ENCODE measurements at regions not wholly inside any gene's neighbourhood (a gene's known extent, or its start where the extent isn't known, plus 50 kb on each side); places are given as distances from the start of the nearest gene placed in this dataset.
"Not testable (repeated sequence)": the region's sequence is repeated elsewhere in the genome, so short reads cannot be mapped to it uniquely, and the experiment has no call there.

DNA sequence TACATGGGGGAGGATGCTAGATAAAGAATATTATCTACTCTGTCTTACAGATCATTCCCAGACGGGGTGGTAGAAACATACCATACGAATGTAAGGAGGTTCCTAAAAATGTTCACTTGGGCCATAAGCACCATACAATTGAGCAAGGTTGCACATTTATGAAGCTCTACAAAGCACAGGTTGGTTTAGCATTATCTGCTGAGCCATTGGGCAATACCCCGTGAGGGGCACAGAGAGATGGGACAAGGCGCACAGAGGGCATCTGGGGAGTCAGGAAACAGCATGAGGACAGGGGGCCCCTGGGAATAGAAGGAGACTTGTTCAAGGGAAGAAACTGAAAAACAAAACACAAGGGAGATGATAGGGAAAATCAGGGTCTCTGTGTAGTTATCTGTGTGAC, 305.3 kb downstream of the TRIML1 start:
- Histone ChIP-seq H3K4ac (ENCODE audit: low read length) (no peak overlapping the region), H2AK5ac (ENCODE audit: low read depth, low read length) (no peak overlapping the region), H3K79me1 (ENCODE audit: low read depth, low read length) (no peaks in the 10 kb centered on the region), H4K91ac (ENCODE audit: low read depth, low read length, poor library complexity) (no peak overlapping the region), H3K18ac (ENCODE audit: low read length) (no peak overlapping the region), H2BK12ac (ENCODE audit: low read length) (no peak overlapping the region), H4K8ac (ENCODE audit: low read depth, low read length) (no peak overlapping the region), H3K36me3 (replicated peaks in 1 of 2; ENCODE audit: control insufficient read depth in 2 of 2, insufficient read depth in 2 of 2, low read length in 2 of 2) (no peaks in the 10 kb centered on the region), H2BK15ac (ENCODE audit: low read length) (no peak overlapping the region), H3K4me2 (ENCODE audit: insufficient read depth, low read length, poor library complexity, severe bottlenecking) (no peak overlapping the region), H3K27me3 (ENCODE audit: control insufficient read depth in 3 of 3, insufficient read depth in 3 of 3, low read depth in 1 of 3, low read length in 3 of 3) (no peaks in the 10 kb centered on the region), H3K4me3 (ENCODE audit: low read length in 2 of 2) (no peak overlapping the region), H3K4me1 (ENCODE audit: control insufficient read depth in 2 of 2, insufficient read depth in 1 of 2, low read depth in 1 of 2, low read length in 2 of 2) (no peaks in the 10 kb centered on the region), H3K9ac (ENCODE audit: low read depth, low read length, poor library complexity) (no peak overlapping the region), H2BK120ac (ENCODE audit: low read depth, low read length) (no peak overlapping the region), H2BK5ac (ENCODE audit: low read length) (no peak overlapping the region), H3K23ac (ENCODE audit: low read depth, low read length, poor library complexity) (no peak overlapping the region), H3K14ac (ENCODE audit: low read length) (no peak overlapping the region), H3K9me3 (replicated peaks in 1 of 2; ENCODE audit: control insufficient read depth in 2 of 2, insufficient read depth in 1 of 2, low read depth in 1 of 2, low read length in 2 of 2) (no peaks in the 10 kb centered on the region), H3K27ac (replicated peaks; ENCODE audit: low read length) (no peak overlapping the region), H2AFZ (ENCODE audit: low read length) (no peak overlapping the region)
- no peak for DNase-seq (ENCODE audit: low spot score)
- no CpG with 5 or more reads among the region's 4 CpGs for WGBS, 2 donors (ENCODE audit: extremely low coverage in 2 of 2, insufficient read length in 2 of 2, insufficient replicate concordance in 1 of 2)

DNA sequence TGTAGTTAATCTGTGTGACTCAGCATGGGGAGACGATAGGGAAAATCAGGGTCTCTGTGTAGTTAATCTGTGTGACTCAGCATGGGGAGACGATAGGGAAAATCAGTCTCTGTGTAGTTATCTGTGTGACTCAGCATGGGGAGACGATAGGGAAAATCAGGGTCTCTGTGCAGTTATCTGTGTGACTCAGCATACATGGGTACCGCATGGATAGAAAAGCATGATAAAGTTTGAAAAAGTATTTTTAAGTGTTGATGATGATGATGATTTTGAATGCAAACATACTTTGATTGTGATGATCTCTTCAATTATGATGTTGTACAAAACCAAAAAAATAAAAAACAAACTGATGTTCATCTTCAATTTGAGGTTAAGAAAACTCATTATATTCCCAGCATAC, 309.8 kb downstream of the TRIML1 start:
- H3K27me3 ChIP-seq (ENCODE audit: control insufficient read depth in 3 of 3, insufficient read depth in 3 of 3, low read depth in 1 of 3, low read length in 3 of 3); H3K9ac ChIP-seq (ENCODE audit: low read depth, low read length, poor library complexity); H2BK15ac ChIP-seq (ENCODE audit: low read length); H2AK5ac ChIP-seq (ENCODE audit: low read depth, low read length); H3K4me1 ChIP-seq (ENCODE audit: control insufficient read depth in 2 of 2, insufficient read depth in 1 of 2, low read depth in 1 of 2, low read length in 2 of 2); H3K14ac ChIP-seq (ENCODE audit: low read length); H2BK12ac ChIP-seq (ENCODE audit: low read length); H4K8ac ChIP-seq (ENCODE audit: low read depth, low read length); DNase-seq (ENCODE audit: low spot score); H3K36me3 ChIP-seq (replicated peaks in 1 of 2; ENCODE audit: control insufficient read depth in 2 of 2, insufficient read depth in 2 of 2, low read length in 2 of 2); H3K4me2 ChIP-seq (ENCODE audit: insufficient read depth, low read length, poor library complexity, severe bottlenecking); H4K91ac ChIP-seq (ENCODE audit: low read depth, low read length, poor library complexity); H3K9me3 ChIP-seq (replicated peaks in 1 of 2; ENCODE audit: control insufficient read depth in 2 of 2, insufficient read depth in 1 of 2, low read depth in 1 of 2, low read length in 2 of 2); H3K79me1 ChIP-seq (ENCODE audit: low read depth, low read length); H2AFZ ChIP-seq (ENCODE audit: low read length); H2BK5ac ChIP-seq (ENCODE audit: low read length); H3K4me3 ChIP-seq (ENCODE audit: low read length in 2 of 2); H3K23ac ChIP-seq (ENCODE audit: low read depth, low read length, poor library complexity); H3K27ac ChIP-seq (replicated peaks; ENCODE audit: low read length); H3K18ac ChIP-seq (ENCODE audit: low read length); H2BK120ac ChIP-seq (ENCODE audit: low read depth, low read length); H3K4ac ChIP-seq (ENCODE audit: low read length): not testable (repeated sequence)
- no CpG with 5 or more reads among the region's 4 CpGs for WGBS, 2 donors (ENCODE audit: extremely low coverage in 2 of 2, insufficient read length in 2 of 2, insufficient replicate concordance in 1 of 2)

DNA sequence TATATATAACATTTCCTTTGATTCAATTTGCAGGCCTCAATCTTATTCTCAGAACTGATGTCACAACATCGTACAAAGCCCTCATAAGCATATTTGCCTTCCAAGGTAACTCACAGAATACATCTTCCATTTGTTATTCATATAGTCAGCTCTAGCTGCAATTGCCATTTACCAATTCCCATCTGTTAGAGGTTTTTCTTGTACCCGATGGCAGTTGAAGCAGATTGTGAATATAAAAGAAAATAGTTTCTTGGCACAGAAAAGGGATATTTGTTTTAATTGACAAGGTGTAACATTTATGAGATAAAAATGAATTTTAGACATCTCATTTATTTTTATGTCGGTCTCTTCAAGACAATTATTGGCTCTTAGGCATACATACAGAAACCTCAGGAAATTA, 311.3 kb downstream of the TRIML1 start:
- no peak overlapping the region for H3K4me3 ChIP-seq (ENCODE audit: low read length in 2 of 2)
- H3K27me3 ChIP-seq (ENCODE audit: control insufficient read depth in 3 of 3, insufficient read depth in 3 of 3, low read depth in 1 of 3, low read length in 3 of 3): no peaks in the 10 kb centered on the region
- H4K8ac ChIP-seq (ENCODE audit: low read depth, low read length): no peak overlapping the region
- no peak overlapping the region for H3K18ac ChIP-seq (ENCODE audit: low read length)
- H2BK12ac ChIP-seq (ENCODE audit: low read length): no peak overlapping the region
- H2AFZ ChIP-seq (ENCODE audit: low read length): no peak overlapping the region
- H3K36me3 ChIP-seq (replicated peaks in 1 of 2; ENCODE audit: control insufficient read depth in 2 of 2, insufficient read depth in 2 of 2, low read length in 2 of 2): no peaks in the 10 kb centered on the region
- peaks cover 7 to 8% of the 10 kb centered on the region in 2 donors for H3K4me1 ChIP-seq (ENCODE audit: control insufficient read depth in 2 of 2, insufficient read depth in 1 of 2, low read depth in 1 of 2, low read length in 2 of 2)
- WGBS, 2 donors (ENCODE audit: extremely low coverage in 2 of 2, insufficient read length in 2 of 2, insufficient replicate concordance in 1 of 2): no CpG with 5 or more reads among the region's 3 CpGs
- H3K4ac ChIP-seq (ENCODE audit: low read length): no peak overlapping the region
- no peak overlapping the region for H3K27ac ChIP-seq (replicated peaks; ENCODE audit: low read length)
- no peak overlapping the region for H2BK120ac ChIP-seq (ENCODE audit: low read depth, low read length)
- no peak overlapping the region for H2AK5ac ChIP-seq (ENCODE audit: low read depth, low read length)
- H3K9me3 ChIP-seq (replicated peaks in 1 of 2; ENCODE audit: control insufficient read depth in 2 of 2, insufficient read depth in 1 of 2, low read depth in 1 of 2, low read length in 2 of 2): no peaks in the 10 kb centered on the region
- no peak overlapping the region for H4K91ac ChIP-seq (ENCODE audit: low read depth, low read length, poor library complexity)
- H2BK15ac ChIP-seq (ENCODE audit: low read length): no peak overlapping the region
- no peaks in the 10 kb centered on the region for H3K79me1 ChIP-seq (ENCODE audit: low read depth, low read length)
- DNase-seq (ENCODE audit: low spot score): no peak
- H3K23ac ChIP-seq (ENCODE audit: low read depth, low read length, poor library complexity): no peak overlapping the region
- H3K9ac ChIP-seq (ENCODE audit: low read depth, low read length, poor library complexity): no peak overlapping the region
- no peak overlapping the region for H2BK5ac ChIP-seq (ENCODE audit: low read length)
- H3K14ac ChIP-seq (ENCODE audit: low read length): no peak overlapping the region
- no peak overlapping the region for H3K4me2 ChIP-seq (ENCODE audit: insufficient read depth, low read length, poor library complexity, severe bottlenecking)

DNA sequence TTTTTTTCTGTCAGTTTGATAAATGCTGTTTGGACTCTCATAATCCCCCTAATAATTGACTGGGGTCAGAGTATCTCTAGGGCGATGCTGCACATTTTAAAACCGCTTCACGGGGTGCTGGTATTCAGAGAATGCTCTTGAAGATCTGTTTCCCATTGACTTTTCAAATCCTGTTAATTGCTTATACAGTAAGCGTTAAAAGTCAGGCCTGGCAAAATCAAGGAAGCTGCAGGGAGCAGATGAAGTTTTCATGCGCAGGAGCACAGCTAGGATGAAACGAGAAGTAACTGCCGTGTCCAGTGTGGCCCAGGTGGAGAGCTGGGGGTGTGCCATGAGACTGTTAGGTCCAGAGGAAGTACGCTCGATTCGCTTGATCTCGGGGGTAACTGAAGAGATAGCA, 312.9 kb downstream of the TRIML1 start:
- Histone ChIP-seq H3K27ac (replicated peaks; ENCODE audit: low read length) (no peak overlapping the region), H3K9me3 (replicated peaks in 1 of 2; ENCODE audit: control insufficient read depth in 2 of 2, insufficient read depth in 1 of 2, low read depth in 1 of 2, low read length in 2 of 2) (no peaks in the 10 kb centered on the region), H3K79me1 (ENCODE audit: low read depth, low read length) (no peaks in the 10 kb centered on the region), H3K4me3 (ENCODE audit: low read length in 2 of 2) (no peak overlapping the region), H2BK12ac (ENCODE audit: low read length) (no peak overlapping the region), H3K4me1 (ENCODE audit: control insufficient read depth in 2 of 2, insufficient read depth in 1 of 2, low read depth in 1 of 2, low read length in 2 of 2) (peaks cover 7 to 8% of the 10 kb centered on the region in 2 donors), H3K36me3 (replicated peaks in 1 of 2; ENCODE audit: control insufficient read depth in 2 of 2, insufficient read depth in 2 of 2, low read length in 2 of 2) (no peaks in the 10 kb centered on the region), H2AK5ac (ENCODE audit: low read depth, low read length) (no peak overlapping the region), H4K91ac (ENCODE audit: low read depth, low read length, poor library complexity) (no peak overlapping the region), H3K14ac (ENCODE audit: low read length) (no peak overlapping the region), H2BK15ac (ENCODE audit: low read length) (no peak overlapping the region), H3K4ac (ENCODE audit: low read length) (no peak overlapping the region), H3K4me2 (ENCODE audit: insufficient read depth, low read length, poor library complexity, severe bottlenecking) (no peak overlapping the region), H2AFZ (ENCODE audit: low read length) (peak overlapping the region; percentile 61), H3K23ac (ENCODE audit: low read depth, low read length, poor library complexity) (no peak overlapping the region), H3K27me3 (ENCODE audit: control insufficient read depth in 3 of 3, insufficient read depth in 3 of 3, low read depth in 1 of 3, low read length in 3 of 3) (no peaks in the 10 kb centered on the region), H3K18ac (ENCODE audit: low read length) (peak overlapping the region; percentile 6), H2BK120ac (ENCODE audit: low read depth, low read length) (no peak overlapping the region), H4K8ac (ENCODE audit: low read depth, low read length) (no peak overlapping the region), H3K9ac (ENCODE audit: low read depth, low read length, poor library complexity) (no peak overlapping the region), H2BK5ac (ENCODE audit: low read length) (no peak overlapping the region)
- no CpG with 5 or more reads among the region's 11 CpGs for WGBS, 2 donors (ENCODE audit: extremely low coverage in 2 of 2, insufficient read length in 2 of 2, insufficient replicate concordance in 1 of 2)
- no peak for DNase-seq (ENCODE audit: low spot score)

Data from neuronal stem cell (in vitro differentiated cells).